Suprapubic skin (tissue), 4 donors: ENCODE measurements at regions not wholly inside any gene's neighbourhood (a gene's known extent, or its start where the extent isn't known, plus 50 kb on each side); places are given as distances from the start of the nearest gene placed in this dataset.
"Not testable (repeated sequence)": the region's sequence is repeated elsewhere in the genome, so short reads cannot be mapped to it uniquely, and the experiment has no call there.

Experiments
- DNase-seq, 2 donors: peaks; one replicate each; pipeline ENCODE4 v3.0.0-alpha.2; 2019; ENCODE audit warnings: low spot score in 2 of 2
- H3K27ac ChIP-seq: fragments of 200-600 bp; sonication (generic); one replicate; pipeline ENCODE4 v1.5.1; 2019
- H3K27me3 ChIP-seq: fragments of 200-600 bp; sonication (generic); one replicate; pipeline ENCODE4 v1.5.1; 2019
- H3K36me3 ChIP-seq: fragments of 200-600 bp; sonication (generic); one replicate; pipeline ENCODE4 v1.5.1; 2019
- H3K4me1 ChIP-seq: fragments of 200-600 bp; sonication (generic); one replicate; pipeline ENCODE4 v1.5.1; 2019
- H3K4me3 ChIP-seq: fragments of 200-600 bp; sonication (generic); one replicate; pipeline ENCODE4 v1.5.1; 2019; ENCODE audit warnings: mild to moderate bottlenecking
- H3K9me3 ChIP-seq: fragments of 200-600 bp; sonication (generic); one replicate; pipeline ENCODE4 v1.5.1; 2019
- EP300 ChIP-seq: sonication (generic); formaldehyde crosslinking; IDR thresholded peaks from one replicate; pipeline ENCODE4 v1.6.1; 2017; ENCODE audit warnings: antibody characterized with exemption
- POLR2A ChIP-seq, 2 donors: fragments of 450-650 bp; IDR thresholded peaks; one replicate each; pipeline ENCODE4 v1.6.1; 2017; ENCODE audit warnings: antibody characterized with exemption in 2 of 2, mild to moderate bottlenecking in 2 of 2, moderate library complexity in 2 of 2
- POLR2AphosphoS5 ChIP-seq, 3 donors: sonication (generic); formaldehyde crosslinking; IDR thresholded peaks; one replicate each; pipeline ENCODE4 v1.6.1; 2017; ENCODE audit warnings: antibody characterized with exemption in 3 of 3
- WGBS: methylation state at CpG from one replicate; pipeline ENCODE4 v1.1.5; 2018; 5-methylcytosine and 5-hydroxymethylcytosine counted together
- TF ChIP-seq, protein P1 (sequence below), 2 donors: fragments of 200-600 bp in 1 of 2; fragments of 450-650 bp in 1 of 2; sonication (generic) in 1 of 2; IDR thresholded peaks; one replicate each; pipeline ENCODE4 v1.5.1; 2016 to 2019; ENCODE audit warnings: antibody characterized with exemption in 2 of 2, mild to moderate bottlenecking in 1 of 2, moderate library complexity in 1 of 2

DNA sequence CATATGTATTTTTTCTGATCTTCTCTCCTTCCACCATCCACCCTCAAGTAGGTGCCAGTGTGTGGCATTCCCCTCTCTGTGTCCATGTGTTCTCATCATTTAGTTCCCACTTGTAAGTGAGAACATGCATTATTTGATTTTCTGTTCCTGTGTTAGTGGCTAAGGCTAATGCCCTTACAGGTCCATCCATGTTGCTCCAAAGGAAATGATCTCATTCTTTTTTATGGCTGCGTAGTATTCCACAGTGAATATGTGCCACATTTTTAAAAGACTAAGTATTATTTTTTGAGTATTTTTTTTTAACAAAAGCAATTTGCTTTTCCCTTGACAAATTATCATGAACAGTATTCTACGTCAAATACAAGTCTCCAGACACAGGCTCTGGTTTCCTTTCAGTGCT, 86.4 kb upstream of the ZNF746 start:
- WGBS = 97% methylated on average over 2 of the region's 2 CpGs
- no peak for TF ChIP-seq POLR2AphosphoS5 (IDR thresholded peaks at IDR 0.05)
- no peak for TF ChIP-seq POLR2A (IDR thresholded peaks at IDR 0.05)
- TF ChIP-seq EP300 = no peak
- TF ChIP-seq, protein P1, sequence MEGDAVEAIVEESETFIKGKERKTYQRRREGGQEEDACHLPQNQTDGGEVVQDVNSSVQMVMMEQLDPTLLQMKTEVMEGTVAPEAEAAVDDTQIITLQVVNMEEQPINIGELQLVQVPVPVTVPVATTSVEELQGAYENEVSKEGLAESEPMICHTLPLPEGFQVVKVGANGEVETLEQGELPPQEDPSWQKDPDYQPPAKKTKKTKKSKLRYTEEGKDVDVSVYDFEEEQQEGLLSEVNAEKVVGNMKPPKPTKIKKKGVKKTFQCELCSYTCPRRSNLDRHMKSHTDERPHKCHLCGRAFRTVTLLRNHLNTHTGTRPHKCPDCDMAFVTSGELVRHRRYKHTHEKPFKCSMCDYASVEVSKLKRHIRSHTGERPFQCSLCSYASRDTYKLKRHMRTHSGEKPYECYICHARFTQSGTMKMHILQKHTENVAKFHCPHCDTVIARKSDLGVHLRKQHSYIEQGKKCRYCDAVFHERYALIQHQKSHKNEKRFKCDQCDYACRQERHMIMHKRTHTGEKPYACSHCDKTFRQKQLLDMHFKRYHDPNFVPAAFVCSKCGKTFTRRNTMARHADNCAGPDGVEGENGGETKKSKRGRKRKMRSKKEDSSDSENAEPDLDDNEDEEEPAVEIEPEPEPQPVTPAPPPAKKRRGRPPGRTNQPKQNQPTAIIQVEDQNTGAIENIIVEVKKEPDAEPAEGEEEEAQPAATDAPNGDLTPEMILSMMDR (IDR thresholded peaks at IDR 0.05) = no peak
- H3K9me3 ChIP-seq = no peaks in the 10 kb centered on the region
- peaks cover 55% of the 10 kb centered on the region for H3K36me3 ChIP-seq
- no peak overlapping the region for H3K4me3 ChIP-seq
- no peak for DNase-seq
- no peaks in the 10 kb centered on the region for H3K27me3 ChIP-seq
- no peaks in the 10 kb centered on the region for H3K4me1 ChIP-seq
- no peak overlapping the region for H3K27ac ChIP-seq

DNA sequence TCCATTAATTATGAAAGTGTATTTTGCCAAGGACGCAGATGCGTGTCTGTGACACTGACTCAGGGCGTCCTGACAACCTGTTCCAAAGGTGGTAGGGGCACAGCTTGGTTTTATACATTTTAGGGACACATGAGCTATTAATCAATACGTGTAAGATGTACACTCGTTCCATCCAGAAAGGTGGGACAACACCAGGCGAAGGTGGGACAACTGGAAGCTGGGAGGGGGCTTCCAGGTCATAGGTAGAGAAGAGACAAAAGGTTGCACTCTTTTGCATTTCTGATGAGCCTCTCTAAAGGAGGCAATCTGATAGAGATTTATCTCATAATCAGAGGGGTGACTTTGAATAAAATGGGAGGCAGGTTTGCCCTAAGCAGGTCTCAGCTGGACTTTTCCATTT, 82.7 kb upstream of the ZNF746 start:
- no peaks in the 10 kb centered on the region for H3K27me3 ChIP-seq

DNA sequence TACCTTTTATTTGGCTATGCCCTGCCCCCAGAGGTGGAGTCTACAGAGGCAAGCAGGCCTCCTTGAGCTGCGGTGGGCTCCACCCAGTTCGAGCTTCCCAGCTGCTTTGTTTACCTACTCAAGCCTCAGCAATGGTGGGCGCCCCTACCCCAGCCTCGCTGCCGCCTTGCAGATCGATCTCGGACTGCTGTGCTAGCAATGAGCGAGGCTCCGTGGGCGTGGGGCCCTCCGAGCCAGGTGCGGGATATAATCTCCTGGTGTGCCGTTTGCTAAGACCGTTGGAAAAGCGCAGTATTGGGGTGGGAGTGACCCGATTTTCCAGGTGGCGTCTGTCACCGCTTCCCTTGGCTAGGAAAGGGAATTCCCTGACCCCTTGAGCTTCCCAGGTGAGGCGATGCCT, 81.8 kb upstream of the ZNF746 start:
- not testable (repeated sequence) for H3K4me1 ChIP-seq, DNase-seq, H3K4me3 ChIP-seq, H3K27me3 ChIP-seq, H3K9me3 ChIP-seq, H3K27ac ChIP-seq
- peaks cover 23% of the 10 kb centered on the region for H3K36me3 ChIP-seq
- WGBS = 96% methylated on average over 18 of the region's 19 CpGs

More for the DNA sequence above, 82.7 kb upstream of the ZNF746 start:
- Histone ChIP-seq H3K36me3 (peaks cover 24% of the 10 kb centered on the region), H3K4me3 (no peak overlapping the region), H3K27ac (no peak overlapping the region), H3K9me3 (no peaks in the 10 kb centered on the region), H3K4me1 (no peaks in the 10 kb centered on the region)
- TF ChIP-seq POLR2A (IDR thresholded peaks at IDR 0.05) = no peak
- TF ChIP-seq, protein P1 (IDR thresholded peaks at IDR 0.05) = no peak
- no peak for TF ChIP-seq EP300
- no peak for TF ChIP-seq POLR2AphosphoS5 (IDR thresholded peaks at IDR 0.05)
- no peak for DNase-seq
- 97% methylated on average over 6 of the region's 6 CpGs for WGBS

DNA sequence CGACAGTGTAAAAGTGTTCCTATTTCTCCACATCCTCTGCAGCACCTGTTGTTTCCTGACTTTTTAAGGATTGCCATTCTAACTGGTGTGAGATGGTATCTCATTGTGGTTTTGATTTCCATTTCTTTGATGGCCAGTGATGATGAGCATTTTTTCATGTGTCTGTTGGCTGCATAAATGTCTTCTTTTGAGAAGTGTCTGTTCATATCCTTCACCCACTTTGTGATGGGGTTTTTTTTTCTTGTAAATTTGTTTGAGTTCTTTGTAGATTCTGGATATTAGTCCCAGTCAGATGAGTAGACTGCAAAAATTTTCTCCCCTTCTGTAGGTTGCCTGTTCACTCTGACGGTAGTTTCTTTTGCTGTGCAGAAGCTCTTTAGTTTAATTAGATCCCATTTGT, 76.8 kb upstream of the ZNF746 start:
- 69% methylated on average over 2 of the region's 2 CpGs for WGBS

DNA sequence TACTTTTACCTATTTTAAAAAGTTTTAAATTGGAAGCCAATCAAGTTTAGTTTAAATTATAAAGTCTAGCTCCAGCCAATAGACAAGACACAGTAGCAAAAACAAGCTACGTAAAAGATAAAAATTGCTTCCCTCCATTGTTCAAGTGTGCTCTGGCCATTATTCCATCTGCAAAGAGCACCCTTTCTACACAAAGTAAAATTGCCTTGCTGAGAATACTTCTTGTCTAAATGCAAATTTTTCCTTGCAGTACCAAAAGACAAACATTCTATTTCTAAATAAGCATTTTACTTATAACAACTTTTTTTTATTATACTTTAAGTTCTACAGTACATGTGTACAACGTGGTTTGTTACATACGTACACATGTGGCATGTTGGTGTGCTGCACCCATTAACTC, 75.9 kb upstream of the ZNF746 start:
- no peak overlapping the region for H3K27ac ChIP-seq
- H3K4me3 ChIP-seq = no peak overlapping the region
- DNase-seq = no peak
- H3K4me1 ChIP-seq = no peaks in the 10 kb centered on the region
- TF ChIP-seq, protein P1 (IDR thresholded peaks at IDR 0.05) = no peak
- no peak for TF ChIP-seq EP300
- peaks cover 29% of the 10 kb centered on the region for H3K9me3 ChIP-seq
- no peaks in the 10 kb centered on the region for H3K27me3 ChIP-seq
- WGBS = 76% methylated on average over 3 of the region's 3 CpGs
- no peaks in the 10 kb centered on the region for H3K36me3 ChIP-seq

More for the DNA sequence above, 76.8 kb upstream of the ZNF746 start:
- not testable (repeated sequence) for H3K27me3 ChIP-seq, H3K4me3 ChIP-seq, H3K27ac ChIP-seq, H3K36me3 ChIP-seq, DNase-seq, H3K4me1 ChIP-seq
- H3K9me3 ChIP-seq = peaks cover 21% of the 10 kb centered on the region

DNA sequence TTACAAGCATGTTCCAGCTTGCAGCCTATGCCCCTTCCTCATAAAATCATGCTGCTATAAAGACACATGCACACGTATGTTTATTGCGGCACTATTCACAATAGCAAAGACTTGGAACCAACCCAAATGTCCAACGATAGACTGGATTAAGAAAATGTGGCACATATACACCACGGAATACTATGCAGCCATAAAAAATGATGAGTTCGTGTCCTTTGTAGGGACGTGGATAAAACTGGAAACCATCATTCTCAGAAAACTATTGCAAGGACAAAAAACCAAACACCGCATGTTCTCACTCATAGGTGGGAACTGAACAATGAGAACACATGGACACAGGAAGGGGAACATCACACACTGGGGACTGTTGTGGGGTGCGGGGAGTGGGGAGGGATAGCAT, 75.3 kb upstream of the ZNF746 start:
- 97% methylated on average over 8 of the region's 8 CpGs for WGBS
- H3K36me3 ChIP-seq, H3K4me3 ChIP-seq, H3K27me3 ChIP-seq, H3K4me1 ChIP-seq, DNase-seq, H3K27ac ChIP-seq: not testable (repeated sequence)
- peaks cover 29% of the 10 kb centered on the region for H3K9me3 ChIP-seq

DNA sequence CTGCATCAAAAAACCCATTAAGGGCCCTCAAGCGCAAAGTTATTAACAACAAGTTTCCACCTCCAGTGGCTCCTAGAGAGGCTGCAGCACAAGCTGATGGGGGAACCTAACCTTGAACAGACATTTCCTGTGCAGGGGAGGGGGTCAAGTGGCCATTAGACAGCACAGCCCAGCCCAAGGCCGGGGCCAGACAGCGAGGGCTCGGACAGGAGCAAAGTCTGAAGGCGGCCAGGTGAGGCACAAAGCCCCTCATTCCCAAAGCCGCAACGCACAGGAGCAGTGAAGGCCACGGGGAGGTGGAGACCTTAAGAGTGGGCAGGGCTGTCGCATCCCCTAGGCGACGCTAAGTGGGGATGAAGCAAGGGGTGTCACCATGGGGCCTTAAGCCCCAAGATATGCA, 73.2 kb upstream of the ZNF746 start:
- no peak for DNase-seq
- TF ChIP-seq POLR2A (IDR thresholded peaks at IDR 0.05) = no peak
- no peak for TF ChIP-seq EP300
- no peak for TF ChIP-seq POLR2AphosphoS5 (IDR thresholded peaks at IDR 0.05)
- TF ChIP-seq, protein P1 (IDR thresholded peaks at IDR 0.05) = no peak
- Histone ChIP-seq H3K36me3 (peaks cover 9% of the 10 kb centered on the region), H3K27ac (no peak overlapping the region), H3K4me3 (no peak overlapping the region), H3K9me3 (peaks cover 29% of the 10 kb centered on the region), H3K27me3 (no peaks in the 10 kb centered on the region), H3K4me1 (no peaks in the 10 kb centered on the region)
- 95% methylated on average over 11 of the region's 11 CpGs for WGBS
